A673 (cell line): ENCODE measurements at regions not wholly inside any gene's neighbourhood (a gene's known extent, or its start where the extent isn't known, plus 50 kb on each side); places are given as distances from the start of the nearest gene placed in this dataset.

ENCODE experiments used
- CTCF ChIP-seq: fragments of 300-800, 200-600 bp; sonication (generic); conservative IDR thresholded peaks from 2 replicates; pipeline ENCODE4 v1.5.1; 2017; ENCODE audit warnings: low read depth, mild to moderate bottlenecking, antibody characterized with exemption, low read length, moderate library complexity, mixed read lengths
- EZH2 ChIP-seq: fragments of 200-600 bp; sonication (generic); IDR thresholded peaks from 2 replicates; pipeline ENCODE4 v1.6.1; 2017; ENCODE audit warnings: borderline replicate concordance, low read depth, mild to moderate bottlenecking, mixed read lengths, antibody characterized with exemption, low read length; ENCODE audit not compliant: poor library complexity, severe bottlenecking

GRCh38 chr3:127459891-127460290 lies 130.6 kb downstream of the TPRA1 start:
- TF ChIP-seq CTCF (no peak), EZH2 (no peak)
